HG02610 (cell line): ENCODE measurements at regions not wholly inside any gene's neighbourhood (a gene's known extent, or its start where the extent isn't known, plus 50 kb on each side); places are given as distances from the start of the nearest gene placed in this dataset.

Source experiments
- ATAC-seq: cut with Tn5 transposase; IDR thresholded peaks from one replicate; pipeline ENCODE4 v1.9.1; 2021; ENCODE audit warnings: mild to moderate bottlenecking, moderate library complexity; ENCODE audit not compliant: unreplicated experiment

DNA sequence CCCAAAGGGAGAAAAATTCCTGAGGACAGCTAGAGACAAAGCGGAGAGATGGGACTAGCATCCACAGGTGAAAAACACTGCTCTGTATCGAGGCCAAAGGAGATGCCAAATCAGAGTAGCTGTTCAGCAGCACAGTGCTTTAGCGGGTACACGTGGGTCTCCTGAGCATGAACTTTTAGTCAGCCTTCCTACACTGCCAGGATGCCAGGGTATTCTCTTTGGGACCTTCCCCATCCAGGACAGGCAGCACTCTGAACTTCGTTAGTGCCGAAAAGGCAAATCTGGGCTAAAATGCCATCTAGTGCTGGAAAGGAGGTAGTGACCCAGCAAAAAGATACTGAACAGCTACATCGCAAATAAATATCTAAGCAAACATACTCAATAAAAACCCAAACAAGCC lies 64.9 kb downstream of the C6orf58 start:
- ATAC-seq = peak; percentile 76
